CD4-positive, alpha-beta T cell treated with Interleukin-17A for 1 hour (primary cell): ENCODE measurements at regions not wholly inside any gene's neighbourhood (a gene's known extent, or its start where the extent isn't known, plus 50 kb on each side); places are given as distances from the start of the nearest gene placed in this dataset.

Source experiments
- DNase-seq: peaks from one replicate; pipeline ENCODE4 v3.0.0-alpha.2; 2020

DNA sequence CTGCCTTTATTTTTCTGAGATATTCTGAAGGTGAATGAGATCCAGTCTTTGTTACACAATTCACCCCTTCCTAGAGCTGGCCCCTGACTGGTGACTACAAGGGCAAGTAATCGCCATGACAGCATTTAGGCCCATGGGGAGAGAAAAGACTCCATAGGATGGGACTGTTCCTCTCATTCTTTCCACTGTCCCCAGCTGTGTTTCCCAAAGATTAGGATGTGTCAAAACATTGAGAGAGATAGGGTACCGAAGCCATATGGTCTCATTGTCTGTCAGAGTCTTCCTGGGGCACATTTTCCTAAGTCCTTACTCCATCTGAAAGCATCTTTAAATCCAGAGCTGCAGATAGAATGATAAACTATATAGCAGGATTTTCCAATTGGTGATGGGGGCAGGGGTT lies 423.5 kb downstream of the OMA1 start:
- DNase-seq = no peak

DNA sequence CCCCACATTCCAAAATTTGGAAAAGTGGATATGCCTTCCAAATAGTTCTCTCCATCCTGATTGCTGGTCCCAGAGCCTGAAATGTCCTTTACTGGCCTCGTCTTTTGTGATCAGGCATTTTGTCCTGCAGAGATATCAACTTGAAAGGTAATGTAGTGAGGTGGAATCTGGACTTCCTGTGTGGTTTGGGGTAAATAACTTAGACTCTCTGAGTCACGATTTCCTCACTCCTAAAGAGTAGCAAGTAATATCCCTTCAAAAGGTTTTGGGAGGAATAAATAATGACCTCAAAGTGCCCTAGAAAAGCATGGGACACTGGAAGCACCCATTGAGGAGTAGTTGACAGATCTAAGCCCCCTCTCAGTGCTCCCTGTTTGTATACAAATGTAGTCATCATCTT lies 426.6 kb downstream of the OMA1 start:
- no peak for DNase-seq

DNA sequence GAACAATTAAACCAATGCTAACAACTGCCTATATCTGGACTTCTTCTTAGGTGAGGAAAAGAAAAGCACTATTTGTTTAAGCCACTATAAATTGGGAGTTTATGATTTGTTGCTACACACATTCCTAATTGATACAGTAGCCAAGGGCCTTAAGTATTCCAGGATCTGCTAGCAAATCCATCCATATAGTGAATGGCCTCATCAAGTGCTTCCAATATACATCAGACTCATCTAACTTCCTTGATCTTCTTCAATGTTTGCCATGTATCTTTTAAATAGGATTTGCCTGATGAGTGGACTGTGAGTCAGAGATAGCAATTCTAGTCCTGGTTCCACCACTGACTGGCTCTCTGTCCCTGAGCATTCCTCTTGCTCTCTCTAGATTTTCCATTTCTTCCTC lies 430.2 kb downstream of the OMA1 start:
- no peak for DNase-seq

DNA sequence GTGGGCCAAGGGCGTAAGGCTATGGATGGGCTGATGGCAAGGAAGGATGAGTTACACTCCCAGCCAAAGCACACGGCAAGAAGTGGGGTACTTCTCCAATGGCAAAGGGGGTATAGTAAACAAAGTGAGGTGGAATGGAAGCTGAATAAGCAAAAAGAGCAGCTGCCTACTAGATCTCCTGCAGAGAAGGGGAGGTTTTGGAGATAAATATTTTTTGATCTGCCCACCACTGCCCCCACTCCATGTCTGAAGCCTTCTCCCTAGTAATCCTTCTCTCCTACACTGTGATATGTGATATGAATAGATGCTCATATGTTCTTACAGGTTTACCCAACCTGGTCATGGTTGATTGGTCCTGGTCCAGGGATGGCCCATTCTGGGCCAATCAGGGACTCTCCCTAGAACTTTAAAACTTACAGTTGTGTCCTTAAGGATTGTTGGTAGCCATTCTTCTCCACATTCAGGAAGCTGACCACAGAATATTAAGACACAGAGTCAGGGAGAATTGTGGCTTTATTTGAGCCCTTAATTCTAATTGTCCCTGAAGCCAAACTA lies 436.8 kb downstream of the OMA1 start:
- no peak for DNase-seq

DNA sequence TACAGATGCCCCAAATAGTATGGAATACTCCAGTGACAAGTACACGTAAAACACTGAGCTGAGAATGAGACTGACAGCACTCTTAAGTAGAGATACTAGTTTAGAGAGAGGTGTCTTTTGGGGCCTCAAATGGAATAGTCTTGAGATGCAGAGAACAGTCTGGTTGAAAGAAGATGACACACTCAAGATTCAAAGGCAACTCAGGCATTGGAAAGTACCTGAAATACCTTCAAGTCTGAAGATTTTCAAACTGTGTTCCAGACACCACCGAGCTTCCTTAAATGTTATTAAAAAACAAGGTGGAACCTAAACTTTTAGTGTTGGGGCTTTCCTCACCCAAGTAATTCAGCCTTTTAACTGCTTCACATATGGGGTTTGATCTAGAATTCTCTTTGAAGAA lies 437.7 kb downstream of the OMA1 start:
- no peak for DNase-seq

DNA sequence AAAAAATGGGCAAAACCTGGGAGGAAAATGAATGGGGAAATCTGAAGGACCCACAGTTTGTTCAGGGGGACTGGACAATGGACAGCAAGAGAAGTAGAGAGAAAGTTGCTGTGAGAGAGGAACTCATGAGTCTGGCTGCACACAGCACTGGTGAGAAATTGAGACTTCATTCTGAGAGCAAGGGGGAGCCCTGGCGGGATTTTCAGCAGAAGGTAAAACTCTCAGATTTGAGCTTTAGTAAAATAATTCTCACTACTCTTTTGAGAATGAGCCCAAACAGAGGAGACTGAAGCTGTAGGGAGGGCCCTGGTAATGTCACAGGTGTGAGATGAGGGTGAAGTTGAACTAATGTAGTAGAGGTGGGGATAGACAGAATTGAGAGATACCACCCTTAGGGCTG lies 438.6 kb downstream of the OMA1 start:
- DNase-seq = no peak

DNA sequence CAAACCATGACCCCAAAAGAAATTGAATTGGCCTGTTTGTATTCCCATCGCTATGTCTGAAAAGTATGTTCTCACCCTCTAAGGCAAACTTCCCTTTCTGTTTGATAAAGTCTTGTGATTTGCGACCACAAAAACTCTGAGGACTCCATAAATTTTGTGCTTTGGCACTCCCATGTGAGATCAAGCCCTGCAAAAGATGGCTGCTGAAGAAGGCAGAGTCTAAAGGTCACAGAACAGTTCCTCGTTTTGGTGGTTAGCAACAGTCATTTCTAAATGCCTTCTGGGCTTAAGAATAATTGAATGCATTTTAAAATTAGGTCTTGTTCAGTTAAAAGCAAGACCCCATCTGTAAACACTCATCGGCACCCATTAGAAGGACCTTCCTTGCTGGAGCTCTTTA lies 441.6 kb downstream of the OMA1 start:
- no peak for DNase-seq

DNA sequence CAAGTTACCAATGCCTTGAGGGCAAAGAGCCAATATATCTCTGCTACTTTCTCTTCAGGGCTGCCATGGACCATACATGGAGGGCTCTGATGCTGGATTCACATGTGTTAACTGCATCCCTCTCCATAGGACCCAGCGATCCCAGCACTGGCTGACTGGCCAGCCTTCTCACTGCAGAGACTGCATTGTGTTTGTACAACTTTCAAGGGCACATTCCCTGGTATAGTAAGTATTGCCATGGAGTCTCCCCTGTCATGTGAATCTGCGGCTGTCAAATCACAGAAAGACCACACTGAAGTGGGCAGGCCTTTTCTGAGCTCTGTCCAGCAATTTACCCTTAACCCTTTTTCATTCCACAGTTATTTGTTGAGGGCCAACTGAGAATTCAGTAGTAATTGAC lies 449.8 kb downstream of the OMA1 start:
- no peak for DNase-seq

DNA sequence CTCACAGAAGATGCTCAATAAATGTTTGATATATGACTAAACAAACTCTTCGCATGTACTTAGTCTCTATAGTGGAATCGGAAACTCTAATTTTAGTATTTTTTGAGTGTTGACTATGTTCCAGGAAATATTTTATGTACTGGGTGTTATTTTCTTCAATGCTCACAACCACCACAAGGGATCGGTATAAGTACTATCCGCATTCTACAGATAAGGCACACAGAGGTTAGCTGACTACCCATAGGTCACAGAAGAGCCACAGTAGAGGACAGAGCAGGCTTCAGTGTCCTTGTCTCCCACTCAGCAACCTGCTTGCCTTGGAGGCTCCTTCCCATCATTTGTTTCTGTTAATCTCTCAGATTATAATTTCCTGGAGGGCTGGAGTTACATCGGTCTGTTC lies 451.3 kb downstream of the OMA1 start:
- DNase-seq = no peak

DNA sequence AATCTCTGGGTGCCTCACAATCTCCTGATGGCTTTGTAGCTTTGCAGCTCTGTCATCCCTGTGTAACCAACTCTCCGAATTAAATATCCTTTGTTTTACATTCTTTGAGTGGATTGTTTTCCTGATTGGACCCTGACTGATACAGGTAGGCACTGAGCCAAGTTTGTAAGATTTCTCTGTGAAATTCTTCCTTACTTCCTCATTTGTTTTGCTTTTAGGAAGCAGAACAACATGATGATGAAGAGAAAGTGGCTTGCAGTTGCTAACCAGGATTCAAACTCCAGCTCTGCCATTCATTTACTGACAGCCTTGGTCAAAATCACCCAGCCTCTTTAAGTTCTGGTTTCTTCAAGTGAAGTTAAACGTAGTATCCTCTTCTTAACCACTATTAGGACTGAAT lies 452.3 kb downstream of the OMA1 start:
- no peak for DNase-seq

DNA sequence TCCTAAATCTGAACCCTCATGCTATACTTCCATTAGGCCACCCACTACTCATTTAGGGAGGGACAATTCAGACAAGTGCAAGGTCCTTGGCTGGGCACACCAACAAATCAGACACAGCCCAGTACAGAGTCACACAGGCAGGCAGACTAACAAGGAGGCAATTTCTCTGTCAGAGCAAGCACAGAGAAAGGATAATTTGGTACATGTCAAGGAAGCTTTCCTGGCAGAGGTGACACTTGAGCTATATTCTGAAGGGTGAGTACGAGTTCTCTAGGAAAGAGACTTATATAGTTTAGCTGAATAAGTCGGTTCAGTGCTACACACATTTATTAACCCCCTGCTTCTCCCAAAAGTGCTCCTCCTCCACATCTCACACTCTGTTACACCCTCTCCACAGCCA lies 455.9 kb downstream of the OMA1 start:
- DNase-seq = no peak

DNA sequence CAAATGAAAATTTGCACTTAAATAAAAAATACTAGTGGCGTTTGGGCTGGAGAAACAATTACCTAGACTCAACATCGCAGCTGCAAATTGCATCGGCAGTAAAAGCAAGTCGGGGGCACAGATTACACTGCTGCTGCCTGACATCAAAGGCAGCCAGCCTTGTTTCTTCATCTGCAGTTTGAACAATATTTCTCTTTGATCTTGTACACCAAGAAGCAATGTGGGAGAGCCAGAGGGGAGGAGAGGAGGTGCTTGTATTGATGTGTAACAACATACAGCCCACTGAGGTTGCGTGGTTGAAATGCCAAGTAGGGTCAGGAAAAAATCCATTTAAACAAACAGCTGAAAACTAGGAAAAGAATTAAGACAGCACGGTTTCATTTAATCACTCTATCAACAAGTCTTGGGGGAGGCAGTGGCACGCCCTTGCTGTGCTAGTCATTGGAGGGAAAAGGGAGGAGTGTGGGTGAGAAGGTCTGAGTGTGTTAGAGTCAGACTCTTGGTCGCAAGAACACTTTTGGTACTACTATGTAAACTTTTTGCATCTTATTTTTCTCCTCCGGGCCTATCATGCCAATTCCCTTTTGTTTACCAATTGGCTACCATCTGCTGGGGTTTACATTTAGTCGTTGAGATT lies 456.5 kb downstream of the OMA1 start:
- DNase-seq = no peak

DNA sequence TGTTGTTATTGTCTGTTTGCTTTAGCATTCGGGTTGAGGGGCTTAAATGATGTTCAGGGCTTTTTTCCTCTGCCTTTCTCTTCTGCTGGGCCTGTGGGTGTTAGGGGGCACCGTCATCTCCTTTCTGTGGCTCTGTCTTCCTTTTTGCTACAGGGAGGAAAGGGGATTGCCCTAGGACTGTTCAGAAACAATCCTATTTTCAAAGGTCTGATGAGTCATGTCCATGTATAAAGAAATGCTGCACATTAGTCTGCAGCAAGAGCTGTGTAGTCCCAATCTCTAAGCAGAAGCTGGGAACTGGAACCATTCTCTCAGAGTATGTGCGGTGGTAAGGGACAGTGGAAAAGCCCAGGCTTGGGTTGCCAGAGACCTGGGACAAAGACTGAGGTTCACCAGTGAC lies 462.3 kb downstream of the OMA1 start:
- no peak for DNase-seq

DNA sequence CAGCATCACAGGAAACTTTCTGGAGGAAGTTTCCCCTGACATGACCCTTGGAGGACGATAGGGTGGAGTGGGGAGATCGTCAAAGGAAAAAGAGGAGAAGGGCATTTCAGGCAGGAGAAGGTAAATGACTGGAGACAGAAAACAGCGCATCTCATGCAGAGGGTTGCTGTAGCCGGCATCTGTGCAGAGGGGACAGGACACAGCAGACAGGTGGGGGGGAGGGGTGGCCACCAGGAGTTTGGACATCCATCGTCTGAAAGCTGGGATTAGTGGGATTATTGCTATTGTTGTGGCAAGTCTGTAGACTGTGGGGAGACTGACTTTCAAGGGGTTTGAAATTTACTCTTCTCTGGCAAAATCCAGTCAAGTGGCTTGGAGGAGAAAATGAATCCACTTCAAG lies 463.9 kb downstream of the OMA1 start:
- DNase-seq = no peak

DNA sequence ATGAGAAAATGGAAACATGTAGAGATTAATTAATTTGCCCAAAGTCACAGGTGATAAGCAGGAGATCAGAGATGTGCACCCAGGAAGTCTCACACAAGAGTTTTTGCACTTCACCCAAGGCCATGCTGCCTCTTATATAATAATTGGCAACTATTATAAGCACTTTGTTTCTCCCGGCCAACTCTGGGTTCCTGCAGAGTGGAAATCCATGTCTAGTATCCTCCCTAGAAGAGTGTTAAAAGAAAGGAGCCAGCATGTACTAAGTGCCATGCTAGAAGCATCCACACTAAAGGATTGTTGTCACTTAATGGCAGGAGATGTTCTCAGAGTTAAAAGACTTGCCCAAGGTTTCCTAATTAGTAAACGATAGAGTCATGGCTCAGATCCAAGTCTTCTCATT lies 470.3 kb downstream of the OMA1 start:
- DNase-seq = no peak

DNA sequence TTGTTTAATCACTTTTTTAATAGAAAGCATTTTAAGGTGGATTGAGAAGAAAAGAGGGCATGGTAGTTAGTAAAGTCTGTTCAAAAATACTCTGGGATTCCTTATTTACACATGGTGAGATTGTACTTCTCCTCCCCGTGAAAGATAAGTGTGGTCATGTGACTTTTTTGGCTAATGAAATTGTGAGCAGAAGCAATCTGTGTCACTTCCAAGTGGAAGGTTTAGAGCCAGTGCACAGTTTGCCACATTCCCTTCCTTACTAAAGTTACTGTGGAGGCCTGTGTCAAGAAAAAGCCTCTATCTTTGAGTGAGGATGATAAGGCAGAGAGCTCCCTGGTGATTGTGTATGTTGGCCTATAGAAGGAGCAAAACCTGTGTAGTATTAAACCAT lies 471.3 kb downstream of the OMA1 start:
- DNase-seq = no peak

DNA sequence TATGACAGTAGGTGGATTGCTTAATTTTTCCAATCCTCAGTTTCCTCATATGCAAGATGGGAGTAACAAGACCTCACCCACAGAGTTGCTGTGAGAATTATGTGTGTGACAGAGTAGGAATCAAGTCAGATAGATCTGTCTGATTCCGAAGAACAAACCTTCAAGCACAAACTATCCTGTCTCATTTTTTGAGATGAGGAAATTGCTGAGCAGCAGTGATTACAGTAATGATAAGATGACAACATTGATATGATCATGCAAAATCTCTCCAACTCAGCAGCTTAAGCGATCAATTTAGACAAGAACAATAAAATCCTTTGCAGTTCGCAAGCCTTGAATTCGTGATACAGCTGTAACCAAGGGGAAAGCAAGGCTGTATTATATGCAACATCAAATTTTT lies 474.1 kb downstream of the OMA1 start:
- no peak for DNase-seq

DNA sequence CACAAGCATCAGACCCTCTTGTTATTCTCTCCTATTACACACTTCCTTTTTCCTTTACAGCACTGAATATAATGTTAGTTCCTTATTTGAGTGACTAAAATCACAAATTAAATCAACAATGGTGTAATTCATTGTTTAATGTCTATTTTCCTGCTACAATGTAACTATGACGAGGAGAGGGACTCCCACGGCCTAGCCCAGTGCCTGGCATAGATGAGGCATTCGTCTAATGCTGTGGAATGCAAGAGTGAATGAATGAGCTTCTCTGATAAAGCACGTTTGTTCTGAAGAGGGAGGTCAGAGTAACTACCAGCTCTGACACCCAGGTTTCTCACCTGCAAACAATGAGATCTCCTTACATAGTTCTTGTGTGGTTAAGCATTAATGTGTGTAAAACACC lies 479.4 kb downstream of the OMA1 start:
- DNase-seq = no peak

DNA sequence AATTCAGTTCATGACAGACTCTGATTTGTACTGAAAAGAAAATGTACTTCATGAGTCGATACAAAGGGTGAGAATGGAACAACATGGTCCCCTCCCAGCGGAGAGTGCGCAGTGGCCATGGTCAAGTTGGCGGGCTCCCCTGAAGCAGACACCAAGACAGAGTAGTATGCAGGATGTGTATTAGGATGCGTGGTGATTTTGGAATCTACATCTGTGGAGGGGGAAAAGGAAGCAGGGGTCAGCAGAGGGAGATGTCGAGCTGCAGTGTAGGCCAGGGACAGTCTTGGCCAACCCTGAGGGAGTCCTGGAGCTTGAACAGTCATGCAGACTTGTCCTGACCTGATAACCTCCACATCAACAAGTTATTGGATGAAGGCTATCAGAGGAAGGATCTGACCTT lies 481.0 kb downstream of the OMA1 start:
- DNase-seq = no peak

DNA sequence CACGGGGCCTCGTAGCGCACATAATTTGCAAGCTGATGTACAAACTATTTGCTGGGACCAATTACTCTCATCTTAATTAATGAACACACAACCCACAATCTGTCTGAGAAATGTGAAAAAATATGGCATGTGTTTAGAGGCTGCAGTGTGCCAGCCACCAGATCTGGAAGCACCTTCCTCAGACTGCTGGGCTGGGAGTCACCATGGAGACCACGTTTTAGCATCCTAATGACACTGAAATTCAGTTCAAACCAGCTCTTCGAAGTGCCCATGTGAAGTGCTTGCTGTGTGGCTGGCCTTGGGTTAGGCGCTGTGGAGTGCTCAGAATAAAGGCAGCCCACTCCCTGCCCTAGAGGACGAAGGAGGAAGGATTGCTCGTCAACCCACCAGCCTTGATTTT lies 482.4 kb downstream of the OMA1 start:
- no peak for DNase-seq

DNA sequence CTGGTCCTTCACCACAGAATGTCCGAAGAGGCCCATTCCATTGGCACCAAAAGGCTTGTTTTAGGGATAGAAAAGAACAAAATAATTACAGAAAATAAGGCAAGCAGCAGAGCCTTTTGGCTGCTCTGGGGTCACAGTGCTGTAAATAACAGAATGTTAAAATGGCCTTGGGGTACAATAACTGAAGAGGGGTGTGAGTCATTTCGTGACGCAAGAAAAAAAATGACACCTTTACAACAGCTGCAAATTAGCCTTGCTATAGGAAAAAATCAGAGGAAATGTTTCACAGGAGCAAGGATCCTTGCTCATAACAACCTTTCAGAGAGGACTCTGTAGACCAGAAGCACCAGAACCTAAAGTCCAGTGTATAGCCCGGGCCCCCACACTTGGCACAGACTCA lies 483.4 kb downstream of the OMA1 start:
- no peak for DNase-seq

DNA sequence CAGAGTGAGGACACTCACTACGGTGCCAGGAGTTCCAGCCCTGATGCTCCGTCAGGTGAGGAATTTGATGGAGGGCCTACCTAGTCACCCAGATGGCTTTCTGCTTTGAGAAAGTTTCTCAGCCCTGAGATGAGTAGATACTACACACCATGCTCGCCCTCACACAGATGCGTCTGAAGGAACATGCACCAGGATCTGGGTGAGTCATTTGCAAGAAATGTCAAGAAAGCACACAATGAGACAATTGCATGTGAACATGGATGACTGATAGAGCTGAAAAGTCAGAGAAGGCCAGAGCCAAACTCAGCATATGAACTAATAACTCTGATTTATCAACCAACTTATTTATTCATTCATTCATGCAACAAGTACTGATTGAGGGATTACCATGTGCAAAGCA lies 483.9 kb downstream of the OMA1 start:
- DNase-seq = no peak

DNA sequence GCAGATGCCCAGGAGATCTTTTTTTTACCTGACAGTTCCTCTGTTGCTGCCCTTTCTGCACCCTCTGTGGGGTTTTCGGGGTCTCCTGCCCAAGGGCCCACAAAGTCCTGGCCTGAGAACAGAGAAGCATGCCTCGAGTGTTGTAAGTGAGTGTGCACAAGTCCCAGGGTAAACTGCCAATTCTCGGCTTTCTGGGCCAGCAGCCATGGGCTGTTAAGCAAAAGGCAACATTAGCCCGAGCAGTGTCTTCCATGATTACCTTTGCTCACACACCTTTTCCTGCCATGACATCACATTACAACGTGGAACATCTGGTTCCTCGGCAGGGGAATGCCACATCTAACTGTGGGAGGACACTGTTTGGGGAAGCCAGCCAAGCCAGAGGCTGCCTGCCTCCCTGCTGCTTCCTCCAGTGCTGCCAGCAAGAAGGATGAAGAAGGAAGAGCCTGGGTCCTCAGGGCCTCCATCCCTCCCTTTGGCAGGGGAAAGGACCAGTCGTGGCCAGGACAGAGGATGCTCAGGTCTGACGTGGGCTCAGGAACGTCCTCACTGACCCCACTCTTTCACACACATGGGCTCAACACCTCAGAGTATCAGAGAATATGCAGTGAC lies 485.9 kb downstream of the OMA1 start:
- DNase-seq = no peak

DNA sequence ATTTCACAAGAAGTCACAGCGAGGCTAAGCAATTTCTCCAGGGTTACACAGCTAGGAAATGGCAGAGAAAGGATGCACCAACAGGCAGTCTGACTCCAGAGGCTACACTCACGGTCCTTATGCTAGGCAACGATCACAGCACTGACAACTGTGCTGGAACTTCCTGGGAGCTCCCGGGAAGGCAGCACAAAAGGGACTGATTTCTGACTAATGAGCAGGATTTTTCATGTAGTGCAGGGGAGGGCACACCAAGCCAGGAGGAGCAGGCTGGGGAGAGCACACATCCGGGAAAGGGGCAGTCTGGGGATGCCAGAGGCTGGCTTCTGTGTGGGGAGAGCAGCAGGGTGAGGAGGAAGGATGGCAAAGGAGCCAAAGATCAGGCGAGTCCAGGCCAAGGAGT lies 486.7 kb downstream of the OMA1 start:
- DNase-seq = no peak

DNA sequence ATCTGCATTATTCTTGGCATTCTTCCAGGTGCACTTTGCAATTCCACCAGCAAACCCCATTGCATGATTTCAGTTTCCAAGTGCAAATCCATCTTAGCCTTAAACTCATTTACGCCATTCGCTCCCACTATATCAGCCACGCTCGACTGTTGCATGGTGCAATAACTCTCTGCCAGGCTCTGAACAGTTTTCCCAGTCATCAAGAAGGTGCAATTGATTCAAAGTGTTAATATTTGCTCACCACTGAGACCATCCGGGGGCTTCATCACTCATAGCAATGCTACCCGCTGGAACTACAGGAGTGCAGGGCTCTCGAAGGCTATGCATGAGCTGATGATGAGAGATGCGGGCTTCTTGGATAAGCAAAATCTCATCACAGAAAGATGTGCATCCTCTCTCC lies 488.2 kb downstream of the OMA1 start:
- no peak for DNase-seq
